Epithelial cell of proximal tubule (primary cell): ENCODE measurements at regions not wholly inside any gene's neighbourhood (a gene's known extent, or its start where the extent isn't known, plus 50 kb on each side); places are given as distances from the start of the nearest gene placed in this dataset.

Experiments
- DNase-seq: peaks from one replicate; pipeline ENCODE4 v3.0.0-alpha.2; 2011; ENCODE audit warnings: low read depth
- H3K4me3 ChIP-seq: 2 replicates; pipeline ENCODE4 v1.5.1; 2011; ENCODE audit warnings: low read depth, mild to moderate bottlenecking, low read length
- TF ChIP-seq, protein P1 (sequence below): conservative IDR thresholded peaks from 2 replicates; pipeline ENCODE4 v1.5.1; 2012; ENCODE audit warnings: low read depth, mild to moderate bottlenecking, low read length

DNA sequence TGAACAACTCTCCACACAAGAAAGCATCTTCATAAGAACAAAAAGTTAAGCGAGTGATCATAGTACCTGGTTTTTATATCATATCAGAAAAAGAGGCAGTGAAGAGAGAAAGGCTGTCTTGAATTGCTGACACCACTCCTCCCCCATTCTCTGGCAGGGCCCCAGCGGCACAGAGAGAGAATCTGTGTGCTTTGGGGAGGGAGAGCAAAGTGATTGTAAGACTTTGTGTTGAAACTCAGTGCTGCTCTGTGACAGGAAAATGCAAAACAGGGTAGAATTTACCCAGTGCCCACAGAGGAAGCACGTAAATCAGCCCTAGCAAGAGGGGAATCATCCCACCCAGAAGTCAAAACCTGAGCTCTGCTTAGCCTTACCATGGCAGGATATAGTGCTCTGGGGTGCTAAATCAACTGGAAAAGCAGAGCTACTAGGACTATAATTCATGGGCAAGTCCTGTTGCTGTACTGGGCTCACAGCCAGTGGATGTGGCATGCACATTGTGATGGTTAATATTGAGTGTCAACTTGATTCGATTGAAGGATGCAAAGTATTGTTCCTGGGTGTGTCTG, 174.6 kb downstream of the PRR32 start:
- no peak overlapping the region for H3K4me3 ChIP-seq
- DNase-seq = no peak
- TF ChIP-seq, protein P1, sequence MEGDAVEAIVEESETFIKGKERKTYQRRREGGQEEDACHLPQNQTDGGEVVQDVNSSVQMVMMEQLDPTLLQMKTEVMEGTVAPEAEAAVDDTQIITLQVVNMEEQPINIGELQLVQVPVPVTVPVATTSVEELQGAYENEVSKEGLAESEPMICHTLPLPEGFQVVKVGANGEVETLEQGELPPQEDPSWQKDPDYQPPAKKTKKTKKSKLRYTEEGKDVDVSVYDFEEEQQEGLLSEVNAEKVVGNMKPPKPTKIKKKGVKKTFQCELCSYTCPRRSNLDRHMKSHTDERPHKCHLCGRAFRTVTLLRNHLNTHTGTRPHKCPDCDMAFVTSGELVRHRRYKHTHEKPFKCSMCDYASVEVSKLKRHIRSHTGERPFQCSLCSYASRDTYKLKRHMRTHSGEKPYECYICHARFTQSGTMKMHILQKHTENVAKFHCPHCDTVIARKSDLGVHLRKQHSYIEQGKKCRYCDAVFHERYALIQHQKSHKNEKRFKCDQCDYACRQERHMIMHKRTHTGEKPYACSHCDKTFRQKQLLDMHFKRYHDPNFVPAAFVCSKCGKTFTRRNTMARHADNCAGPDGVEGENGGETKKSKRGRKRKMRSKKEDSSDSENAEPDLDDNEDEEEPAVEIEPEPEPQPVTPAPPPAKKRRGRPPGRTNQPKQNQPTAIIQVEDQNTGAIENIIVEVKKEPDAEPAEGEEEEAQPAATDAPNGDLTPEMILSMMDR = no peak

DNA sequence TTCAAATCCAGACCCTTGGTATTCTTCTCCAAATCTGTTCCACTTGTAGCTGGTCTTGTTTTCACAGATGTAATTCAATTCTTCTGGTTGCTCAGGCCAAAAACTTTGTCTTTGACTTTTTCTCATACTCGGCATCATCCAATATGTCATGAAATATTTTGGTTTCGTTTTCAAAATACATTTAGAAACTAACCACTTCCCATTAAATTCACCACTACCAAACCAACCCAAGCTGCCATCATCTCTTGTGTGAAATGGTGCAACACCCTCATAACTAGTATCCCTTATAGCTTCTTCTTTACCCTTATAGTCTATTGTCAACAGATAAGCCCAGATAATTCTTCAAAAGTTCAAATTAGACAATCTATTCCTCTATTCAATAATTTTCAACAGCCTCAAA, 192.1 kb downstream of the PRR32 start:
- no peak for DNase-seq
- TF ChIP-seq, protein P1 = no peak
- H3K4me3 ChIP-seq = no peak overlapping the region

DNA sequence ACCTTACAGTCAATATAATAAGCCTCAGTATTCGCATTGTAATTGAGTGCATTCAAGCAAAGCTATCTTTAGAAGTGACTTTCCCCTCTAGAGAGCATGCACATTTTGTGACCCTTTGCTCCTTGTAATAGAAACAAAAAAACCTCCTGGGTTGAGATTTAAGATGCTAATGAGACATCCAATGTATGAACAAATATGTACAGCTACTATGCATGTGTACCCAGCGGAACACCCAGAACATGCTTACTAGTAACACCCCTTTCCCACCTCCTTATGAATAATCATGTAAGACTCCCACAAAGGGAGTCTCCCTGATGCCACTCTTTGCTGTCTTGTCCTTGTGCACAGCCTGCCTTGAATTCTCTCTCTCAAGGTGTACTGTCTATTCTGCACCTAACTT, 205.5 kb downstream of the PRR32 start:
- no peak for DNase-seq
- H3K4me3 ChIP-seq = no peak overlapping the region
- TF ChIP-seq, protein P1 = no peak

- DNase-seq = no peak
- no peak overlapping the region for H3K4me3 ChIP-seq
- TF ChIP-seq, protein P1 = no peak
Observed at GRCh38 chrX:127030016-127030748, 210.7 kb downstream of the PRR32 start.

GRCh38 chrX:127037159-127037558, 217.6 kb downstream of the PRR32 start:
- H3K4me3 ChIP-seq = no peak overlapping the region
- DNase-seq = no peak
- TF ChIP-seq, protein P1 = no peak

DNA sequence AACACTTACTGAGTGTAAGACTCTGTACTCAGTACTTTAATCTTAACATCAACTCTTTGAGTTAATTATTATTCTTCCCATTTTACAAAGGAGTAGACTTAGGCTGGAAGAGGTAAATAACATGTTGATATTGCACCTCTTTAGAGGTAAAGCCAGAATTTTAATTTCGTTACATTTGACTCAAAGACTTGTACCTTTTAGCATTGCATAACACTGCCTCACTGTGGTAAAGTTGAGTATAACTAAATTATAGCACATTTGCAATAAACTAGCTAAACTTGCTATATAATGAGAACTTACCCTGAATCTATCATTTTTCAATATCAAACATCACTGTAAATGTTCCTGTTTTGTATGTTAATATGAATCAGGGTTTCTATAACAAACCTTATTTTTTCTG, 218.5 kb downstream of the PRR32 start:
- TF ChIP-seq, protein P1 = peak; percentile 40
- H3K4me3 ChIP-seq = no peak overlapping the region
- no peak for DNase-seq
